OCI-LY3 (cell line): ENCODE measurements at regions not wholly inside any gene's neighbourhood (a gene's known extent, or its start where the extent isn't known, plus 50 kb on each side); places are given as distances from the start of the nearest gene placed in this dataset.

Source experiments
- H2AFZ ChIP-seq: fragments of 200-600, 300-600 bp; shearing (Covaris generic); 2 replicates; pipeline ENCODE4 v1.6.0; 2014; ENCODE audit warnings: antibody characterized with exemption, low read depth, low read length
- H3K27ac ChIP-seq: fragments of 200-600, 300-600 bp; sonication (generic); 2 replicates; pipeline ENCODE4 v1.5.1; 2014; ENCODE audit warnings: mild to moderate bottlenecking, low read length, moderate library complexity, mixed read lengths
- H3K27me3 ChIP-seq: fragments of 200-600, 300-600 bp; sonication (generic); 2 replicates; pipeline ENCODE4 v1.6.1; 2014; ENCODE audit warnings: low read depth, low read length, mixed read lengths
- H3K36me3 ChIP-seq: fragments of 200-600, 300-600 bp; sonication (generic); replicated peaks from 2 replicates; pipeline ENCODE3; 2014; ENCODE audit warnings: low read depth, low read length, mixed read lengths
- H3K4me1 ChIP-seq: fragments of 300-600, 200-600 bp; sonication (generic); 2 replicates; pipeline ENCODE4 v1.6.1; 2014; ENCODE audit warnings: low read length, mixed read lengths
- H3K4me2 ChIP-seq: fragments of 200-600, 300-600 bp; sonication (generic); 2 replicates; pipeline ENCODE4 v1.6.1; 2014; ENCODE audit warnings: low read length, mixed read lengths
- H3K4me3 ChIP-seq: fragments of 300-600, 200-600 bp; sonication (generic); 2 replicates; pipeline ENCODE4 v1.5.1; 2014; ENCODE audit warnings: antibody characterized with exemption, mild to moderate bottlenecking, low read length, moderate library complexity
- H3K79me2 ChIP-seq: fragments of 300-600, 200-600 bp; shearing (Covaris generic); 2 replicates; pipeline ENCODE4 v1.6.1; 2014; ENCODE audit warnings: mild to moderate bottlenecking, low read length, mixed read lengths
- H3K9ac ChIP-seq: fragments of 300-600, 200-600 bp; shearing (Covaris generic); 2 replicates; pipeline ENCODE4 v1.6.0; 2014; ENCODE audit warnings: mild to moderate bottlenecking, low read length, moderate library complexity
- H3K9me3 ChIP-seq: fragments of 200-600, 300-600 bp; shearing (Covaris generic); 2 replicates; pipeline ENCODE4 v1.6.1; 2014; ENCODE audit warnings: low read length, mixed read lengths; ENCODE audit not compliant: insufficient read depth
- H4K20me1 ChIP-seq: fragments of 200-600, 300-600 bp; sonication (generic); 2 replicates; pipeline ENCODE4 v1.6.1; 2016; ENCODE audit warnings: low read length, mixed read lengths; ENCODE audit not compliant: insufficient read depth
- CTCF ChIP-seq: fragments of 200-600, 300-600 bp; sonication (generic); IDR thresholded peaks from 2 replicates; pipeline ENCODE4 v1.5.1; 2014; ENCODE audit warnings: antibody characterized with exemption, low read length, low read depth
- EZH2phosphoT487 ChIP-seq: fragments of 200-600 bp; shearing (Covaris generic); IDR thresholded peaks from 2 replicates; pipeline ENCODE4 v1.6.1; 2018; ENCODE audit warnings: antibody characterized with exemption, mixed run types, low read depth

GRCh38 chr5:13439430-13439829 lies 505.1 kb downstream of the DNAH5 start:
- Histone ChIP-seq H2AFZ (no peak overlapping the region), H3K79me2 (no peaks in the 10 kb centered on the region), H3K4me2 (no peak overlapping the region), H3K27me3 (no peaks in the 10 kb centered on the region), H3K4me1 (no peaks in the 10 kb centered on the region), H3K4me3 (no peak overlapping the region), H3K9ac (no peak overlapping the region), H3K9me3 (no peaks in the 10 kb centered on the region), H3K27ac (no peak overlapping the region), H4K20me1 (no peaks in the 10 kb centered on the region), H3K36me3 (no peaks in the 10 kb centered on the region)
- TF ChIP-seq EZH2phosphoT487 (no peak), CTCF (no peak)

- H3K4me2 ChIP-seq, result no peak overlapping the region
- no peaks in the 10 kb centered on the region for H3K27me3 ChIP-seq
- TF ChIP-seq CTCF, result no peak
- TF ChIP-seq EZH2phosphoT487, result no peak
- no peaks in the 10 kb centered on the region for H3K9me3 ChIP-seq
- no peaks in the 10 kb centered on the region; the same call in 1 of the 2 replicates for H3K4me1 ChIP-seq
- no peaks in the 10 kb centered on the region for H4K20me1 ChIP-seq
- H3K9ac ChIP-seq, result no peak overlapping the region
- H3K36me3 ChIP-seq, result no peaks in the 10 kb centered on the region
- no peaks in the 10 kb centered on the region for H3K79me2 ChIP-seq
- no peak overlapping the region for H3K27ac ChIP-seq
- no peak overlapping the region for H3K4me3 ChIP-seq
- H2AFZ ChIP-seq, result no peak overlapping the region
Measured at GRCh38 chr5:13427827-13428557, 516.5 kb downstream of the DNAH5 start.

GRCh38 chr5:13412040-13412595 lies 532.4 kb downstream of the DNAH5 start:
- TF ChIP-seq CTCF (no peak), EZH2phosphoT487 (no peak)
- no peak overlapping the region for H2AFZ ChIP-seq
- no peaks in the 10 kb centered on the region for H3K79me2 ChIP-seq
- H3K9ac ChIP-seq, result no peak overlapping the region
- H3K9me3 ChIP-seq, result no peaks in the 10 kb centered on the region
- H3K36me3 ChIP-seq, result no peaks in the 10 kb centered on the region
- H3K27ac ChIP-seq, result no peak overlapping the region
- no peak overlapping the region for H3K4me3 ChIP-seq
- H3K4me2 ChIP-seq, result peak overlapping the region; percentile 19; the same call in 1 of the 2 replicates
- no peaks in the 10 kb centered on the region for H4K20me1 ChIP-seq
- H3K27me3 ChIP-seq, result peaks cover 10% of the 10 kb centered on the region; the same call in 1 of the 2 replicates
- H3K4me1 ChIP-seq, result peaks cover 20% of the 10 kb centered on the region

- Histone ChIP-seq H3K4me2 (no peak overlapping the region), H3K4me1 (peaks cover 29% of the 10 kb centered on the region), H3K79me2 (no peaks in the 10 kb centered on the region), H3K27ac (no peak overlapping the region), H3K9me3 (no peaks in the 10 kb centered on the region), H2AFZ (no peak overlapping the region), H3K9ac (no peak overlapping the region), H3K4me3 (no peak overlapping the region), H3K36me3 (no peaks in the 10 kb centered on the region), H3K27me3 (peaks cover 3% of the 10 kb centered on the region; the same call in 1 of the 2 replicates), H4K20me1 (no peaks in the 10 kb centered on the region)
- no peak for TF ChIP-seq EZH2phosphoT487
- no peak for TF ChIP-seq CTCF
Measured at GRCh38 chr5:13408616-13409015, 535.9 kb downstream of the DNAH5 start.
